ENCODE measurements at regions not wholly inside any gene's neighbourhood (a gene's known extent, or its start where the extent isn't known, plus 50 kb on each side); places are given as distances from the start of the nearest gene placed in this dataset.

DNA sequence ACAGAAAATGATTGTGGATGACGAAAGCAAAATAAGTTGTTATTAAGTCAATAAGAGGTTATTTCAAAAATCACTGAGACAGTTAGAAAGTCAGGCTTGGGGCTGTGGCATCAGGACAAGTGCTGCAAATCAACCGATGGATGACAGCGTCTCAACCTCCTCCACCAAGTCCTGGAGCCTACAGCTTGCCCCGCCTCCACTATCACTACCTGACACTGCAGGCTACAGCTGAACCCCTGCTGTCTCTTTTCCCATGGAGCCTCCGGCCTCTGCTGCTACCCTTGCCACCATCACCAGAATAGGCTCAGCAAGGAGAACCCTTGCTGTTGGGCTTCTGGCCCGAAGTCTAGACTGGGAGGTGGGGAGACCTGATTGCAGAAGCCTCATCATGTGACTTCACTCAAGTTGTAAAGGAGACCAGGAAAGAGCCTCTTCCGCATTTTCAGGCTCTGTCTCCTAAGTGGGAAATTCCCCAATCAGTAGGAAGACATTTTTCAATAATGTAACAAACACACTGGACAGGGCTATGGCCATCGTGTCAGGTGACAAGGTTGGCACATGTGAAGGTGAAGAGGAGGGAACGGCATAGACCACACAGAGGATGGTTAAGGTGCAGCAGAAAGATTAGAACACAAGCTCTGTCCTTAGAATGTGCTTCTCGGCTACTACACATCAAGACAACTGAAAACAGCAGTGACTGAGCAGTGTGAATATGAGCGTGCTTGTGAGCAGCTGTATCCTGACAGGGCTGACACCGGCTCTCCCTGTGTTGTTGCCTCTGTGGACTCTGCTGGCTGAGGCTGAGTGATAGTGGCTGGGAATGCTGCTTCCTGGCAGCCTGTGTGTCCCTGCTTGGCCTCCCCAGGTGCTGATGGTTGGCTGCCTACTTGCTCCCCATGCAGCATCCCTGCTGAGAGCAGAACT, 660.7 kb downstream of the PTPRU start:
- H3K36me3 ChIP-seq (ENCODE audit: control insufficient read depth, insufficient read depth, low read length) = no peaks in the 10 kb centered on the region
- H3K4me1 Mint-ChIP-seq = no peaks in the 10 kb centered on the region

DNA sequence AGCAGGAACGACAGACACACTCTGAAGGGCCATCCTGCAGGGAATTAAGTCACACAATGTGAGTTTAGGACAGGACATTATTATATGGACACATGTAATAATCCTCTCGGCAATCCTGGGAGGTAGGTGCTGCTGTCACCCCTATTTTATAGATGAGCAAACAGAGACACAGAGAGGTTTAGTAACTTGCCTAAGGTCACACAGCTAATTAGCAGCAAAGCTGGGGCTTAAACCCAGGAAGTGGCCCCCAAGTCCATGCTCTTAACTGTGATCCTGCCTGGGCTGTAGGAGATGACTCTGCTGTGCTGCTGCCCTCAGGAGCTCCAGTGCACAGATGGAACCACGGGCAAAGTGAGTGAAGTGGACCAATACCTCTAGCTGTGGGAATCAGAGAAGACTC, 660.0 kb downstream of the PTPRU start:
- Mint-ChIP-seq H3K27me3 (peaks cover 18% of the 10 kb centered on the region), H3K9me3 (peaks cover 0 to 1% (median 0%) of the 10 kb centered on the region in 7 donors), H3K27ac (no peak overlapping the region), H3K4me1 (no peaks in the 10 kb centered on the region), H3K36me3 (no peaks in the 10 kb centered on the region), H3K4me3 (no peak overlapping the region)
- Histone ChIP-seq H3K4me1 (ENCODE audit: control insufficient read depth, insufficient read depth, low read length, poor library complexity, severe bottlenecking) (no peaks in the 10 kb centered on the region), H3K9me3 (ENCODE audit: control insufficient read depth in 2 of 2, low read length in 2 of 2) (no peaks in the 10 kb centered on the region), H3K27ac (ENCODE audit: insufficient read depth, low read length, poor library complexity, severe bottlenecking) (no peak overlapping the region), H3K4me3 (ENCODE audit: low read depth, low read length) (no peak overlapping the region), H3K36me3 (ENCODE audit: control insufficient read depth, insufficient read depth, low read length) (no peaks in the 10 kb centered on the region), H3K27me3 (ENCODE audit: control insufficient read depth, insufficient read depth, low read length) (peaks cover 2% of the 10 kb centered on the region)
- no peak for ATAC-seq (ENCODE audit: low read depth in 2 of 2)
- DNase-seq = no peak

More for the DNA sequence above, 660.7 kb downstream of the PTPRU start:
- H3K36me3 Mint-ChIP-seq = no peaks in the 10 kb centered on the region
- H3K4me3 Mint-ChIP-seq = no peak overlapping the region
- H3K9me3 ChIP-seq (ENCODE audit: control insufficient read depth in 2 of 2, low read length in 2 of 2) = no peaks in the 10 kb centered on the region
- no peak for ATAC-seq (ENCODE audit: low read depth in 2 of 2)
- no peak overlapping the region for H3K27ac Mint-ChIP-seq
- H3K9me3 Mint-ChIP-seq = peaks cover 0 to 3% (median 0%) of the 10 kb centered on the region in 7 donors
- no peaks in the 10 kb centered on the region for H3K4me1 ChIP-seq (ENCODE audit: control insufficient read depth, insufficient read depth, low read length, poor library complexity, severe bottlenecking)
- DNase-seq = no peak
- H3K27ac ChIP-seq (ENCODE audit: insufficient read depth, low read length, poor library complexity, severe bottlenecking) = no peak overlapping the region
- H3K27me3 ChIP-seq (ENCODE audit: control insufficient read depth, insufficient read depth, low read length) = peaks cover 2% of the 10 kb centered on the region
- peaks cover 15% of the 10 kb centered on the region for H3K27me3 Mint-ChIP-seq
- H3K4me3 ChIP-seq (ENCODE audit: low read depth, low read length) = no peak overlapping the region

DNA sequence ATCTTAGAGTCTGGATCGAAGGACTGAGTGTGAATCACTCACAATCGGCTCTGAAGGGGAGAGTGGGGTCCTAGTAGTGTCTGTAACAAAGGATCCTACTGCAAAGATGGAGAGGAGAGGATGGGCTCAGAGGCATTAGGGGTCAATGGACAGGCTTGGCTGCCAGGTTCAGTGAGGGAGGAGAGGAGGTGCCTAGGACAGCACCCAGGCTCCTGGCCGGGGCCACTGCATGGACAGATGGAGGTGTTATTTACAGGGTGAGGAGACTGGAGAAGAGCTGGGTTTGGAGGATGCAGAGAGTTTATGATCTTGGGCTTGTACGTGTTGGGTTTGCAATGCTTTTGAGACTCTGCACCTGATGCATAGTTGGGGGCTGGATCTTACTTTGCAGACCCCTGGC, 658.9 kb downstream of the PTPRU start:
- H3K4me1 ChIP-seq (ENCODE audit: control insufficient read depth, insufficient read depth, low read length, poor library complexity, severe bottlenecking) = no peaks in the 10 kb centered on the region
- DNase-seq = no peak
- H3K4me1 Mint-ChIP-seq = no peaks in the 10 kb centered on the region
- no peak overlapping the region for H3K27ac ChIP-seq (ENCODE audit: insufficient read depth, low read length, poor library complexity, severe bottlenecking)
- no peaks in the 10 kb centered on the region for H3K36me3 Mint-ChIP-seq
- peaks cover 0 to 1% (median 0%) of the 10 kb centered on the region in 7 donors for H3K9me3 Mint-ChIP-seq
- H3K4me3 ChIP-seq (ENCODE audit: low read depth, low read length) = no peak overlapping the region
- no peaks in the 10 kb centered on the region for H3K9me3 ChIP-seq (ENCODE audit: control insufficient read depth in 2 of 2, low read length in 2 of 2)
- H3K4me3 Mint-ChIP-seq = no peak overlapping the region
- no peaks in the 10 kb centered on the region for H3K36me3 ChIP-seq (ENCODE audit: control insufficient read depth, insufficient read depth, low read length)
- H3K27ac Mint-ChIP-seq = peak overlapping the region in 1 of 3 donors; percentile 32
- H3K27me3 Mint-ChIP-seq = peaks cover 20% of the 10 kb centered on the region
- peaks cover 2% of the 10 kb centered on the region for H3K27me3 ChIP-seq (ENCODE audit: control insufficient read depth, insufficient read depth, low read length)
- no peak for ATAC-seq (ENCODE audit: low read depth in 2 of 2)

DNA sequence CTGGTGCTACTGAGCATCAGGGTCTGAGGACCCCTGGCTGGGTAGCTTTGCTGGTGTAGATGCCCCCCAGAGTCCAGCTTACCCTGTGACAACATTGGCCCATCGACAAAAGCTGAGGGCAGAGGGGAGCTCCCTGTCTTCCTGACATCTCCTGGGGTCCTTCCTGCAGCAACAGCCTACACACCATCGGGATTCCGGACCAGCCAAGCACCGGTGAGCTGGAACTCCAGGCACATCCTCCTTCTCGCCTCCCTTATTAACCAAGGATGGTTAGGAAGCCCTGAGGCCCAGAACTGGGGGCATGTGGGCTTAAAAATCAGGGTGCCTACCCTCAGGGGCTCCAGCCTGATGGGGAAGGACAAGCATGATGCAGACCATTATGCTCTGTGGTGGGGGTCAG, 658.0 kb downstream of the PTPRU start:
- H3K27me3 Mint-ChIP-seq = peaks cover 20% of the 10 kb centered on the region
- no peak overlapping the region for H3K27ac ChIP-seq (ENCODE audit: insufficient read depth, low read length, poor library complexity, severe bottlenecking)

DNA sequence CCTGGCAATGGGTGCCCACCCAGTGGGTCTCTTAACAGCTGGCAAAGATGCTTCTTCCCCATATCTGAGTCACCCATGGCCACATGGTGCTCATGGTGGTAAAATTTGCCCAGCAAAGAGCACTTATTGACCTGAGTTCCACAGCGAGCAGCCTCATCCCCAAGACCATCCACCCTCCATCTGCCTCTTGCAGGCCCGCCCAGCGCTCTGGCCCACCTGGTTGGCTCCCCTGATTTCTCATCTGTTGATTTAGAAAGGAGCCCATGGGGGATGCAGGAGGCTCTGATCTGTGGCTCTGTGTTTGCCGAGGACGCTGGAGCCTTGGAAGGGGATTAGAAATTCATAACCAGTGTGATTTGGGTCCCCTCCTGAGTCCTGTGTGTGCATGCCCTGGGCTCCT, 657.5 kb downstream of the PTPRU start:
- DNase-seq = no peak
- Histone ChIP-seq H3K27ac (ENCODE audit: insufficient read depth, low read length, poor library complexity, severe bottlenecking) (no peak overlapping the region), H3K4me3 (ENCODE audit: low read depth, low read length) (no peak overlapping the region), H3K9me3 (ENCODE audit: control insufficient read depth in 2 of 2, low read length in 2 of 2) (no peaks in the 10 kb centered on the region), H3K36me3 (ENCODE audit: control insufficient read depth, insufficient read depth, low read length) (no peaks in the 10 kb centered on the region), H3K4me1 (ENCODE audit: control insufficient read depth, insufficient read depth, low read length, poor library complexity, severe bottlenecking) (no peaks in the 10 kb centered on the region), H3K27me3 (ENCODE audit: control insufficient read depth, insufficient read depth, low read length) (peaks cover 2% of the 10 kb centered on the region)
- Mint-ChIP-seq H3K27ac (no peak overlapping the region), H3K4me3 (no peak overlapping the region), H3K4me1 (no peaks in the 10 kb centered on the region), H3K36me3 (no peaks in the 10 kb centered on the region), H3K9me3 (peaks cover 0 to 1% (median 0%) of the 10 kb centered on the region in 7 donors), H3K27me3 (peaks cover 20% of the 10 kb centered on the region)
- no peak for ATAC-seq (ENCODE audit: low read depth in 2 of 2)

More for the DNA sequence above, 658.0 kb downstream of the PTPRU start:
- H3K36me3 Mint-ChIP-seq = no peaks in the 10 kb centered on the region
- peaks cover 0 to 1% (median 0%) of the 10 kb centered on the region in 7 donors for H3K9me3 Mint-ChIP-seq
- Histone ChIP-seq H3K27me3 (ENCODE audit: control insufficient read depth, insufficient read depth, low read length) (peaks cover 2% of the 10 kb centered on the region), H3K36me3 (ENCODE audit: control insufficient read depth, insufficient read depth, low read length) (no peaks in the 10 kb centered on the region), H3K9me3 (ENCODE audit: control insufficient read depth in 2 of 2, low read length in 2 of 2) (no peaks in the 10 kb centered on the region), H3K4me1 (ENCODE audit: control insufficient read depth, insufficient read depth, low read length, poor library complexity, severe bottlenecking) (no peaks in the 10 kb centered on the region), H3K4me3 (ENCODE audit: low read depth, low read length) (no peak overlapping the region)
- no peaks in the 10 kb centered on the region for H3K4me1 Mint-ChIP-seq
- H3K4me3 Mint-ChIP-seq = no peak overlapping the region
- DNase-seq (no peak), ATAC-seq (ENCODE audit: low read depth in 2 of 2) (no peak)
- H3K27ac Mint-ChIP-seq = no peak overlapping the region

DNA sequence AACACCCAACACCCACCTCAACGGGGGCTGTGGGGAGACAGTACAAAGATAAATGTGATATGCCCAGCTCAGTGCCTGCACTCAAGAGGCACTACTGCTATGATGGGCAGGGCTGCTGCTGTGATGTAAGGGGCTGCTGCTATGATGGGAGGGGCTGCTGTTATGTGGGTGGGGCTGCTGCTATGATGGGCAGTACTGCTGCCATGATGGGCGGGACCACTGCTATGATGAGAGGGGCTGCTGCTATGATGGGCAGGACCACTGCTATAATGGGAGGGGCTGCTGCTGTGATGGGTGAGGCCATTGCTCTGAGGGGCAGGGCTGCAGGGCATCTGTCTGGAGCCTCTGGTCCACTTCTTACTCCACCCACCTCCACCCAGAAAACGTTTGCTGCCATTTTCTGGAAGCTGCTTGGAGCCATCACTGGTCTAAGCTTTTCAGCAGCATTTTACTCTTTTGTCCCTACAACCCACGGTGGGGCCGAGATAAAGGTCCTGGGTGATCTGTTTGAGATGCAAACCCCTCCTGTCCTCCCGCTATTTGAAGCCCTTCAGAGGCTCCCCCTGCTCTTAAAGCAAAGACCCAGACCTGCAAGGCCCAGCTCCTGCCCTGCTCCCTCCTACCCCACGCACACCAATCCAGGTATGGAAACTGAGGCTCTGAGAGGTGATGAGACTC, 656.9 kb downstream of the PTPRU start:
- no peak overlapping the region for H3K4me3 Mint-ChIP-seq
- ATAC-seq (ENCODE audit: low read depth in 2 of 2) (no peak), DNase-seq (no peak)
- peaks cover 0 to 1% (median 0%) of the 10 kb centered on the region in 7 donors for H3K9me3 Mint-ChIP-seq
- no peak overlapping the region for H3K27ac Mint-ChIP-seq
- H3K9me3 ChIP-seq (ENCODE audit: control insufficient read depth in 2 of 2, low read length in 2 of 2) = no peaks in the 10 kb centered on the region
- H3K27me3 Mint-ChIP-seq = peaks cover 19% of the 10 kb centered on the region
- no peaks in the 10 kb centered on the region for H3K36me3 ChIP-seq (ENCODE audit: control insufficient read depth, insufficient read depth, low read length)
- no peaks in the 10 kb centered on the region for H3K4me1 ChIP-seq (ENCODE audit: control insufficient read depth, insufficient read depth, low read length, poor library complexity, severe bottlenecking)
- H3K27me3 ChIP-seq (ENCODE audit: control insufficient read depth, insufficient read depth, low read length) = peaks cover 2% of the 10 kb centered on the region
- no peak overlapping the region for H3K27ac ChIP-seq (ENCODE audit: insufficient read depth, low read length, poor library complexity, severe bottlenecking)
- H3K4me3 ChIP-seq (ENCODE audit: low read depth, low read length) = no peak overlapping the region
- no peaks in the 10 kb centered on the region for H3K4me1 Mint-ChIP-seq
- no peaks in the 10 kb centered on the region for H3K36me3 Mint-ChIP-seq

DNA sequence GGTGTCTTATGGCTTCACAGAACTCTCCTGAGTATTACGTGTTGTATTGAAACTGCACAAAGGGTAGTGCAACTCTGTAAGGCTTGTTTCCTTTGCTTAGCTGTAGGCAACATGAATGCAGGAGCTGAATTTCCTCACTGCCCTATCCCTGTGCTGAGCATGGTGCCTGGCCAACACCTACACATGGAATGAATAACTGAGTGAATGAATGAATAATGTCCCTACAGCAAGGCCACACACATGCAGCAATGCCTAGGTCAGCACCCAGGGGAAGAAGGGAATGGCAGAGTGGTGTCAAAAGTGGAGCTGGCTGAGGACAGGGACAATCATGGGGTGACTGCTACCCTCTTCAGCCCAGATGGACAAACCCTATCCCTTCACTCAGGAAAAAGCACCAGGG, 655.9 kb downstream of the PTPRU start:
- no peaks in the 10 kb centered on the region for H3K4me1 ChIP-seq (ENCODE audit: control insufficient read depth, insufficient read depth, low read length, poor library complexity, severe bottlenecking)
- H3K4me3 Mint-ChIP-seq = no peak overlapping the region
- peaks cover 16% of the 10 kb centered on the region for H3K27me3 Mint-ChIP-seq
- no peaks in the 10 kb centered on the region for H3K36me3 Mint-ChIP-seq
- no peak for ATAC-seq (ENCODE audit: low read depth in 2 of 2)
- no peak overlapping the region for H3K27ac Mint-ChIP-seq
- no peak for DNase-seq
- peaks cover 0 to 1% (median 0%) of the 10 kb centered on the region in 7 donors for H3K9me3 Mint-ChIP-seq
- no peak overlapping the region for H3K27ac ChIP-seq (ENCODE audit: insufficient read depth, low read length, poor library complexity, severe bottlenecking)
- no peaks in the 10 kb centered on the region for H3K36me3 ChIP-seq (ENCODE audit: control insufficient read depth, insufficient read depth, low read length)
- no peak overlapping the region for H3K4me3 ChIP-seq (ENCODE audit: low read depth, low read length)
- H3K9me3 ChIP-seq (ENCODE audit: control insufficient read depth in 2 of 2, low read length in 2 of 2) = no peaks in the 10 kb centered on the region
- H3K27me3 ChIP-seq (ENCODE audit: control insufficient read depth, insufficient read depth, low read length) = peaks cover 1% of the 10 kb centered on the region
- H3K4me1 Mint-ChIP-seq = no peaks in the 10 kb centered on the region
